SIG-M5 treated with dmso at 0.1 percent for 504 hours (cell line): ENCODE measurements at regions not wholly inside any gene's neighbourhood (a gene's known extent, or its start where the extent isn't known, plus 50 kb on each side); places are given as distances from the start of the nearest gene placed in this dataset.
A peak's percentile ranks its signal among the peaks of the same experiment; 100 is the strongest.
"Not testable (repeated sequence)": the region's sequence is repeated elsewhere in the genome, so short reads cannot be mapped to it uniquely, and the experiment has no call there.

ENCODE experiments used
- DNase-seq: peaks from one replicate; lab custom pipeline; 2025; ENCODE audit not compliant: unreplicated experiment; lab: John Stamatoyannopoulos, UW

DNA sequence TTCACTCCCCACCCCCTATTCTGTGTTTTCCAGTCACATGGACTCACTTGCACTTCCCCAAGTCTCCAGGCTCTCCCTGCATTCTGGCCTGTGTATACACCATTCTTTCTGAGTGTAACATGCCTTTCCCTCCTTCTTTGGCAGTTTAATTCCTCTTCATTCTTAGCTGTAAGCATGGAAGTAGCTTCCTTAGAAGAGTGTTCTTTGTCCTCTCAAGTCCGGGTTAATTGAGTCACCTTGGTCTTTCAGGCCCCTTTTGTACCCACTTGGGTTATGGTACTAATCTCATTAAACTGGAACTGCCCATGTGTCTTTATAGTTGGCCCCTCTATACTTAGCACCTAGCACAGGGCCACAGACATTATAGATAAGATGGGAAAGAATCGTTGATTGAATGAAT is 525.3 kb upstream of the ADGRL4 start:
- DNase-seq, result no peak

DNA sequence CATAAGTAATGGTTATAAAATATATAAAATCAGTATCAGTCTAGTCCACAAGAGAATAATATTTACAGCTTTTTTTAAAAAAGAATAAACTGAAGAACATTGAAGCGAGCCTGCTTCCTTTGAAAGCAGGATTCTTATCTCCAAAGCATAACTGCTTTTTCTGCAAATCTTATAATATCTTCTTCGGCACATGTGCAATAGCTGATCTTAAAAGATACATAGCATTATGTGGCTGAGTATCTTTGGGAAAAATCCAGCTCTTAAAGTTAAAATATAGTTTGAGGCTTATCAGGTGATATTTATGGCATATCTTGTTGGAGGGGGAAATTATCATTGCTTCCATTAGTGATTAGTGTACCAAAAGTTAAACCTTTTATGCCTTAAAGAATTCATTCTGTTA is 523.9 kb upstream of the ADGRL4 start:
- DNase-seq, result no peak

DNA sequence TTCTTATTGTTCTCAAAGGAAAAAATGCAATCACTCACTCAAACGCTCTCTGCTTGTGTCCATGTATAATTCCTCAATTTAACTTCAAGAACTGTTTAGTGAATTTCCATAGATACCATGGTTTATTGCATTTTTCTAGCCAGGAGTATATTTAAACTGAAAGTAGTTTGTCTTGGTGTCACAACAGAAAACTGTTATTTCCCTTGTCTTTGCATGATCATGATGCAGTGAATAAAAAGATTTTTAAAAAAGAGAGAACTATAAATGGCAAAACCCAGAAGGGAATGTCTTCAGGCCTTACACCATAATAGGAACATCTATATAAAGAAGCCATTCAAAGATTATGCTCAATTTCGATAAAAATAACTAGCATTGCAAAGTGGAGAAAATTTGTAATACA is 523.5 kb upstream of the ADGRL4 start:
- no peak for DNase-seq

DNA sequence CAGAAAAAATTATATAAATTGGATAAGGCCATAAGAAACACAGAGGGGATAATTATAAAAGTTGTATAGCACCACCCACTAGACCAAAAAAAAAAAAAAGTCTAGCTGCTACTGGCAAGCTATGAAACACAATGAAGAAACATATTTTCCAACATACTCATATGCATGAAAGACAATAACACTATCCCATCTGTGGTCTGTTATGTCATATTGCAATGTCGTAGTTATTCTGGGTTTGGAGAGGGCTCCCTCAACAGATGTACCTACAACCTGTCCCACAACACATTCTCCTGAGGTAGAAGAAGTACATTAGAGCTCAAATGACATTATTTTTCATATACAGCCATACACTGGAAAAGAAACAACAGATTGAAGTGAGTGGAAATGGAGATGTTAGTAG is 517.6 kb upstream of the ADGRL4 start:
- no peak for DNase-seq

- no peak for DNase-seq
Observed at GRCh38 chr1:79519084-79519760, 512.7 kb upstream of the ADGRL4 start.

DNA sequence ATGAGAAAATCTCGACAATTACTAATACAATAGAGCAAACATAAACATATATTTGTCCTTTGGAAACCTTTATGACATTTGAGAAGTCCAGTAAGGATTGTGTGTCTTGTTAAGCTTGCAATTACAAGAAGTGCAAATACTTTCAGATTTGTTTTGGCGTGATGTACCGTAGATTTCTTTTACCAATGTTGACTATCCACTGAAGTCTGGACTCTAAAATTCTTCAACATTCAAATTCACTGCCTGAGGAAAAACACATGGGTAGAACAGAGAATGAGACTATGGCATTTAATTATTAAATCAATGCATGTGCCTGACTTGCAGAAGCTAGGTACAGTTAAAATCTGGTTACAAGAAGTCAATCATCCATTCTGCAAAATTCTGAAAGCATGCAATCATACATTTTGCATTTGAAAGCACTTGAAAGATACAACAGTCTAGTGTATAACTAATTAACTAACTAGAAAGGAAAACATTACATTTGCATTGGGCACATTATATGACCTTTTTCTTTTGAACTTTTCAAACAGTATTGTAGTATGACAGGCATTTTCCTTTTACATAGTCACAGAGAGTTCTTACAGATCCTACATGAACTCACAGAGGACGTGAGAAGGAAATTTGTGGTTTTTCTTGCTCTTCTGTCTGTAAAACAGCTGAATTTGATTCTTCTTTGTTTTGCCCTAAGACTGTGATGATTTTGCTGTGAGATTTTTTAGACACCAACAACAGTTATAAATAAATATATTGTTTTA is 511.1 kb upstream of the ADGRL4 start:
- no peak for DNase-seq

- DNase-seq, result no peak
Observed at GRCh38 chr1:79507770-79508169, 501.2 kb upstream of the ADGRL4 start.

- DNase-seq, result no peak
Observed at GRCh38 chr1:79501153-79501552, 494.6 kb upstream of the ADGRL4 start.

DNA sequence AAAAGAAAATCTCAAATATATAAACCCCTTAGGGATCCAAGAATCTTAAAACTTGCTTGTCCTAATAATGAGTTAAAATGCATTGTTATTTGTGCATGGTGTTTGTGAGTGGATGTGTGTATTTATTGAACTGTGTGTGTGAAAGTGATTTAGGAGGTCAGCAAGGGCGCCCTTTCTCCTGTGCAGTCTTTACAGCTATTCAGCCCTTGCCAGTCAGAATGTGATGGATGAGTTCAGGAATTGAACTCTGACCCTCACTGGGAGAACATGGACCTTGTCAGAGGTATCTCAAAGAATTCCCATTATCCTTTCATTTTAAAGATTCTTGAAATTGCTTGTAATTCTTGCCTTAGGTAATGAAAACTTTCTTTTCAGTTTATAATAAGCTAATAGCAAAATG is 493.0 kb upstream of the ADGRL4 start:
- DNase-seq, result no peak

- peak; percentile 32 for DNase-seq
Observed at GRCh38 chr1:79497193-79497773, 490.8 kb upstream of the ADGRL4 start.

DNA sequence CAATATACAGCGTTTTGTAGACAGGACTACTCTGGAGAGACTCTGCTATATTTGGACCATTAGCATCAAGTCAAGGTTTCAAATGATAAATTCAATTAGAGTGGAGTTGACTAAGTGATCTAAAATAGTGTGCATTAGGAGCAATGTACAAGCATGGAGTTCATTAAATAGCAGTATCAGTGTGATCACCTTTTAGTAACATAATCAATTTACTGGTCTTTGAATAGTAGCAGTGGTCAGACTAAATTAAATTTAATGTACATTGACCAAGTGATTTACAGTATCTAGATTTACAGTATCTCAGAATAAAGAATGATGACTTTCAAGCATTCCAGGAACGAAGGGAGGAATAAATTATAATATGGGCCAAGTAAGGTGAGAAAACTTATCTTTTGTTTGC is 489.6 kb upstream of the ADGRL4 start:
- DNase-seq, result no peak

GRCh38 chr1:79493702-79494101 is 487.2 kb upstream of the ADGRL4 start:
- DNase-seq, result not testable (repeated sequence)

GRCh38 chr1:79488572-79489121 is 482.1 kb upstream of the ADGRL4 start:
- not testable (repeated sequence) for DNase-seq

- DNase-seq, result no peak
Observed at GRCh38 chr1:79478728-79479373, 472.3 kb upstream of the ADGRL4 start.

DNA sequence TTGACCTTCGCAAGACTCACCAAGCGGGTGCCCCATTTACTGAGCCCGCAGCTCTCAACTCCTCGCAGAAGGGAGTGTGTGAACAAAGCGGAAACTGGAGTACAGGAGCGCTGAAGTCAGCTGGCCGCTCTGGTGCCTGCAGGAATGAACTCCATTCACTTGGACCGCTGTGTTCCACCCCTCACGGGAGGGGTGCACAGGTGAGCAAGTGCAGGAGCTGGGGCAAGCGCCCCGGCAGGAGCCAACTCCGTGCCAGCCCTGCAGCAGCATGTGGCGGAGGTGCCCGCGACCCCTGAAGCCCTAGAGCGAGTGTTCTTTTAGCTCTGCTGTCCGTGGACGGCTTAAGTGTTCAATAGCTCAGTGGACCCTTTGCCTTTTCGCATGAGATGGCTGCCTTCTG is 471.6 kb upstream of the ADGRL4 start:
- DNase-seq, result no peak

DNA sequence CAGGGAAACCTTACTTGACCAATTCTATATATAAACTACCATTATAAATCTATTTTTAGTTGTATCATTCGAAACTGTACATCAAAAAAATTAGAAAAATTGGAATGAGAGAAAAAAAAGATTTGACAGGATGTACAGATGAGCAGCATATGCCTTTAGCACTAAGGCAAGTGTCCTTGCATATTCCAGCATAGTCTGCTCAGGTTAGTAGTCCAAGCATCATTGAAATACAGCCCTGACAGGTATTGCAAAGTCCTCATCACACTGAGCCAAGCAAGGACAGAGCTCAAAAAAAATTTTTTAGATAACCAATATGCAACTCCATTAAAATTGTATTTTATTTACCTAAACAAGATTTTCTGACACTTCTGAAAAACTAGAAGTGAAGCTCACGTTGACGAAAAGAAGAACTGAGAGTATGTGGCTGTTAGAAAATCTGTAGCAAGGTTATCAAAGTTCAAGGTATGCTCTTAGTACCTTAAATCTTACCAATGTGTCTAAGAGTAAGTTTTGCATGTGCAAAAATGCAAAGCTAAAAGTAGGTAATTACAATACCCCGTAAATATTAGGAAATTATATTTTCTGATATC is 465.6 kb upstream of the ADGRL4 start:
- no peak for DNase-seq

DNA sequence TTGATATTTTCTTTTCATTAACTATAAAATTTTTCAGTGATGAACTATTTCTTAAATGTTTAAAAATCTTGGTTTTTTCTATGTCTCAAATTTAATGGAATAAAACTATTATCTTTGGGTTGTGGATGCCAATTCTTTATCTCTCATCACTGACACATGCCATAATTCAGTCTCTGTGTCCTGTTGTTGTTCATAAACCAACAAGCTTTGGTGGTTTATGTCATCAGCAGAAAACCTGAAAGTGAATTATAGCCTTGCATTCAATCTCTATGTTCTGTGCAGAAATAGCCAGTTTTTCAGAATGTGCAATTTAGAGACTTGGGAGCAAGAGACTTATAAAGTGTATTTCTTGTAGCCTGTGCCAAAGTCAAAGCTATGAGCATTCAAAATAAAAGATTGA is 462.6 kb upstream of the ADGRL4 start:
- no peak for DNase-seq

GRCh38 chr1:79460773-79461436 is 454.4 kb upstream of the ADGRL4 start:
- DNase-seq, result no peak

DNA sequence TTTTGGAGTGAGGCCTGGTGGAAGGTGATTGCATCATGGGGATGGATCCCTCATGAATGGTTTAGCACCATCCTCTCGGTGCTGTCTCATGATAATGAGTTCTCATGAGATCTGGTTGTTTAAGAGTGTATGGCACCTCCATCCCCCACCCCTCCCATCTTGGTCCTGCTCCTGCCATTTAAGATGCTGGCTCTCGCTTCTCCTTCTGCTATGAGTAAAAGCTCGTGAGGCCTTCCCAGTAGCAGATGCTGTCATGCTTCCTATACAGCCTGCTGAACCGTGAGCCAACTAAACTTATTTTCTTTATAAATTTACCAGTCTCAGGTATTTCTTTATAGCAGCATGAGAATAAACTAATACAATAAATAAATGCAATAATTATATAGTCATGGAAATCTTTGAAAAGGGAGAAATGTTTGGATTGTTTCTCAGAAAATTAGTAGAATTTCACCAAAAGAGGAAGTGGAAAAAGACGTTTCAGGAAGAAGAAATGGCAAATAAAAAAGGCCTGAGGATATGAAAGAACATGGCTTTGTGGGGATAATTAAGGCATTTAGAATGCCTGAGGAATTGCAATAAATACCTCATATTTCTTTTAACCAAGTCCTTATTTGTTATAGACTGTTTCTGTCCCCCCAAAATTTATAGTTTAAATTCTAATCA is 451.2 kb upstream of the ADGRL4 start:
- no peak for DNase-seq

DNA sequence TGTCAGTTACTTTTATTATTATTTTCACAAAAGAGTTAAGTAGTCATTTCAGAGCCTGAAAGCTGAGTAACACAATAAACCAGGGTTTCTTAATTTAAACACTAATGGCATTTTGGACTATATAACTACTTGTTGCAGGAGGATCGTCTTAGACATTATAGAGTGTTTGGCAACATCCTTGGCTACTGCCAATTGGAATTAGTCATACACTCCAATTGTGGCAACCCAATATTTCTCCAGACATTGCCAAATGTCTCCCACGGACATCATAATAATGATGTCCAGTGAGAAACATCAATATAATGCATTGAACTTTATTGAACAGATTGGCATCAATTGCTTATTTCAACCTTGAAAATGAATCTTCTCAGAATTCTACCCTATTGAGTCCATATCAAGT is 441.9 kb upstream of the ADGRL4 start:
- no peak for DNase-seq
